ENCODE measurements at regions not wholly inside any gene's neighbourhood (a gene's known extent, or its start where the extent isn't known, plus 50 kb on each side); places are given as distances from the start of the nearest gene placed in this dataset.

GRCh38 chr12:94805749-94806529 is 155.6 kb upstream of the TMCC3 start:
- POLR2A ChIA-PET, result no interaction called here
- no peak overlapping the region for H2AFZ ChIP-seq (ENCODE audit: low read depth, low read length, poor library complexity, severe bottlenecking)
- H3K4me1 ChIP-seq (ENCODE audit: control insufficient read depth in 1 of 2, insufficient read depth in 2 of 2, low read length in 2 of 2), result no peaks in the 10 kb centered on the region
- DNase-seq (ENCODE audit: low read depth, low spot score), result no peak
- intact Hi-C loops (cut with micrococcal nuclease), result no loop called here
- no peaks in the 10 kb centered on the region for H3K36me3 ChIP-seq (ENCODE audit: control insufficient read depth in 1 of 2, insufficient read depth in 2 of 2, low read length in 2 of 2)
- no peaks in the 10 kb centered on the region for H3K79me2 ChIP-seq (ENCODE audit: insufficient read depth, low read length)
- H3K9me3 ChIP-seq (ENCODE audit: control insufficient read depth in 1 of 2, insufficient read depth in 1 of 2, low read depth in 1 of 2, low read length in 2 of 2), result no peaks in the 10 kb centered on the region
- no peak for ATAC-seq
- H3K9ac ChIP-seq (ENCODE audit: low read length), result no peak overlapping the region
- H3K4me3 ChIP-seq (replicated peaks in 1 of 2; ENCODE audit: low read depth in 1 of 2, low read length in 2 of 2), result no peak overlapping the region
- H3K27ac ChIP-seq (ENCODE audit: low read depth, low read length), result no peak overlapping the region
- CTCF ChIA-PET, result no interaction called here
- H3K27me3 ChIP-seq (ENCODE audit: insufficient read depth, low read length), result no peaks in the 10 kb centered on the region
- no peaks in the 10 kb centered on the region for H4K20me1 ChIP-seq (ENCODE audit: insufficient read depth)
- TF ChIP-seq EGR1 (IDR thresholded peaks at IDR 0.05; ENCODE audit: low read depth) (no peak), RAD21 (IDR thresholded peaks at IDR 0.05; ENCODE audit: low read depth) (no peak), ZNF274 (IDR thresholded peaks at IDR 0.05; ENCODE audit: low read depth, low read length) (no peak), POLR2AphosphoS5 (IDR thresholded peaks at IDR 0.05; ENCODE audit: low read depth, low read length) (no peak), YY1 (IDR thresholded peaks at IDR 0.05; ENCODE audit: extremely low read depth, insufficient replicate concordance, low read depth, low read length) (no peak)
- TF ChIP-seq, protein P1, sequence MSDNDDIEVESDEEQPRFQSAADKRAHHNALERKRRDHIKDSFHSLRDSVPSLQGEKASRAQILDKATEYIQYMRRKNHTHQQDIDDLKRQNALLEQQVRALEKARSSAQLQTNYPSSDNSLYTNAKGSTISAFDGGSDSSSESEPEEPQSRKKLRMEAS (IDR thresholded peaks at IDR 0.05), result no peak
- no peak overlapping the region for H3K4me2 ChIP-seq (ENCODE audit: low read length)
- no peaks in the 10 kb centered on the region for H3K9me2 ChIP-seq (ENCODE audit: insufficient read depth)
- no TSS peak for BruUV-seq (replicated peaks)
- RAD21 ChIA-PET (ENCODE audit: low non-redundant PET in 1 of 2, low total read pairs in 2 of 2, uncharacterized antibody in 2 of 2, unreplicated experiment in 2 of 2), result no interaction called here

DNA sequence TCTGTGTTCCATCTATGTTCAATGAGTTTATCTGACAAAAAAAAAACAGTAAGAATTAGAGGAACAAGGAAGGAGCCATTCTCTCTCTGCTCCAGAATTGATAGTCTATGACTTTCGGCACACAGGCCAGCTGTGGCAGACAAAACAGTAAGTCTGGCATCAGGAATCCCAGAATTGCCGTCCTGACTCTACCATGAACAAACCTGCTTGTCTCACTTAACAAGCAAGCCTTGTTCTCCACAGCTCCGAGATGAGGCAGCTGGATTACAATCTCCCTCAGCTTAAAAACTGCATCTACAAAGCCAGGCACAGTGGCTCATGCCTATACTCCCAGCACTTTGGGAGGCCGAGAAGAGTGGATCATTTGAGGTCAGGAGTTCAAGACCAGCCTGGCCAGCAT is 153.6 kb upstream of the TMCC3 start:
- Histone ChIP-seq H3K27me3 (ENCODE audit: insufficient read depth, low read length) (no peaks in the 10 kb centered on the region), H2AFZ (ENCODE audit: low read depth, low read length, poor library complexity, severe bottlenecking) (no peak overlapping the region), H3K4me2 (ENCODE audit: low read length) (no peak overlapping the region), H3K9ac (ENCODE audit: low read length) (no peak overlapping the region), H3K9me2 (ENCODE audit: insufficient read depth) (no peaks in the 10 kb centered on the region), H3K36me3 (ENCODE audit: control insufficient read depth in 1 of 2, insufficient read depth in 2 of 2, low read length in 2 of 2) (no peaks in the 10 kb centered on the region), H3K27ac (ENCODE audit: low read depth, low read length) (no peak overlapping the region), H3K4me1 (ENCODE audit: control insufficient read depth in 1 of 2, insufficient read depth in 2 of 2, low read length in 2 of 2) (no peaks in the 10 kb centered on the region), H3K9me3 (ENCODE audit: control insufficient read depth in 1 of 2, insufficient read depth in 1 of 2, low read depth in 1 of 2, low read length in 2 of 2) (no peaks in the 10 kb centered on the region), H3K4me3 (replicated peaks in 1 of 2; ENCODE audit: low read depth in 1 of 2, low read length in 2 of 2) (no peak overlapping the region), H4K20me1 (ENCODE audit: insufficient read depth) (no peaks in the 10 kb centered on the region), H3K79me2 (ENCODE audit: insufficient read depth, low read length) (no peaks in the 10 kb centered on the region)
- ATAC-seq (no peak), DNase-seq (ENCODE audit: low read depth, low spot score) (no peak)
- intact Hi-C loops (cut with micrococcal nuclease), result no loop called here
- POLR2A ChIA-PET, result no interaction called here
- CTCF ChIA-PET, result no interaction called here
- RAD21 ChIA-PET (ENCODE audit: low non-redundant PET in 1 of 2, low total read pairs in 2 of 2, uncharacterized antibody in 2 of 2, unreplicated experiment in 2 of 2), result no interaction called here
- BruUV-seq (replicated peaks), result no TSS peak
- TF ChIP-seq TCF7L2 (IDR thresholded peaks at IDR 0.05; ENCODE audit: borderline replicate concordance, extremely low read depth, insufficient read depth, insufficient read length) (no peak), REST (IDR thresholded peaks at IDR 0.05; ENCODE audit: low read depth) (no peak), POLR2A (IDR thresholded peaks at IDR 0.05; ENCODE audit: borderline replicate concordance, extremely low read depth, insufficient read depth, insufficient read length) (no peak), SRF (IDR thresholded peaks at IDR 0.05; ENCODE audit: low read depth) (no peak), ZNF274 (IDR thresholded peaks at IDR 0.05; ENCODE audit: low read depth, low read length) (no peak), JUND (IDR thresholded peaks at IDR 0.05) (no peak), ZFX (IDR thresholded peaks at IDR 0.05) (no peak), FOSL1 (IDR thresholded peaks at IDR 0.05; ENCODE audit: low read depth) (no peak), EZH2 (IDR thresholded peaks at IDR 0.05) (no peak), CTCF (IDR thresholded peaks at IDR 0.05 in 2 of 3, conservative IDR thresholded peaks at IDR 0.05 in 1 of 3; ENCODE audit: borderline replicate concordance in 1 of 3, insufficient read depth in 1 of 3, low read depth in 2 of 3, low read length in 2 of 3) (no peak), RAD21 (IDR thresholded peaks at IDR 0.05; ENCODE audit: low read depth) (no peak), ELF1 (IDR thresholded peaks at IDR 0.05; ENCODE audit: borderline replicate concordance, low read depth) (no peak), EGR1 (IDR thresholded peaks at IDR 0.05; ENCODE audit: low read depth) (no peak)

Data from HCT116 (cell line).